NK-92 treated with Interleukin-12 subunit alpha and Interleukin-12 subunit beta, amount 100 ng/mL, for 24 hours (cell line): ENCODE measurements at regions not wholly inside any gene's neighbourhood (a gene's known extent, or its start where the extent isn't known, plus 50 kb on each side); places are given as distances from the start of the nearest gene placed in this dataset.

Experiments used
- DNase-seq: peaks from one replicate; lab custom pipeline; 2025; lab: John Stamatoyannopoulos, UW

GRCh38 chr3:193827871-193828270, 234.9 kb downstream of the OPA1 start:
- no peak for DNase-seq

- no peak for DNase-seq
These were observed 235.5 kb downstream of the OPA1 start for GRCh38 chr3:193828477-193828876.

- no peak for DNase-seq
These were observed 236.8 kb downstream of the OPA1 start for GRCh38 chr3:193829781-193830180.

- DNase-seq = no peak
These were observed 237.8 kb downstream of the OPA1 start for GRCh38 chr3:193830791-193831191.

GRCh38 chr3:193831495-193832455, 238.8 kb downstream of the OPA1 start:
- no peak for DNase-seq

- DNase-seq = no peak
These were observed 239.9 kb downstream of the OPA1 start for GRCh38 chr3:193832833-193833413.

- no peak for DNase-seq
These were observed 240.6 kb downstream of the OPA1 start for GRCh38 chr3:193833592-193833991.

- DNase-seq = no peak
These were observed 242.4 kb downstream of the OPA1 start for GRCh38 chr3:193835414-193835813.

- DNase-seq = no peak
These were observed 243.5 kb downstream of the OPA1 start for GRCh38 chr3:193836511-193836910.

- no peak for DNase-seq
These were observed 243.9 kb downstream of the OPA1 start for GRCh38 chr3:193836918-193837317.

- no peak for DNase-seq
These were observed 244.4 kb downstream of the OPA1 start for GRCh38 chr3:193837347-193837827.

GRCh38 chr3:193840111-193840641, 247.2 kb downstream of the OPA1 start:
- no peak for DNase-seq

- DNase-seq = no peak
These were observed 248.6 kb downstream of the OPA1 start for GRCh38 chr3:193841581-193841980.

- no peak for DNase-seq
These were observed 249.2 kb downstream of the OPA1 start for GRCh38 chr3:193842029-193842798.

- DNase-seq = no peak
These were observed 249.9 kb downstream of the OPA1 start for GRCh38 chr3:193842832-193843473.

- no peak for DNase-seq
These were observed 250.7 kb downstream of the OPA1 start for GRCh38 chr3:193843474-193844301.

- no peak for DNase-seq
These were observed 251.5 kb downstream of the OPA1 start for GRCh38 chr3:193844472-193844871.

GRCh38 chr3:193845144-193845543, 252.1 kb downstream of the OPA1 start:
- DNase-seq = no peak

- no peak for DNase-seq
These were observed 253.6 kb downstream of the OPA1 start for GRCh38 chr3:193846569-193846968.

GRCh38 chr3:193847402-193847801, 254.4 kb downstream of the OPA1 start:
- no peak for DNase-seq

GRCh38 chr3:193848547-193848946, 255.5 kb downstream of the OPA1 start:
- DNase-seq = no peak
